Urinary bladder (tissue), 3 donors: ENCODE measurements at regions not wholly inside any gene's neighbourhood (a gene's known extent, or its start where the extent isn't known, plus 50 kb on each side); places are given as distances from the start of the nearest gene placed in this dataset.

Experiments used
- DNase-seq: peaks from one replicate; pipeline ENCODE4 v3.0.0-alpha.2; 2015; ENCODE audit errors: extremely low spot score
- H3K27ac ChIP-seq: one replicate; pipeline ENCODE4 v1.5.1; 2013; ENCODE audit warnings: low read depth, mild to moderate bottlenecking, moderate library complexity
- H3K36me3 ChIP-seq: one replicate; pipeline ENCODE4 v1.6.1; 2013; ENCODE audit warnings: mild to moderate bottlenecking, moderate library complexity; ENCODE audit not compliant: insufficient read depth
- H3K4me1 ChIP-seq: one replicate; pipeline ENCODE4 v1.6.1; 2013; ENCODE audit warnings: mild to moderate bottlenecking, moderate library complexity; ENCODE audit not compliant: insufficient read depth
- H3K4me3 ChIP-seq: one replicate; pipeline ENCODE4 v1.5.1; 2013; ENCODE audit warnings: low read depth, low read length
- WGBS: extraction: QIAGEN DNeasy Blood & Tissue Kit; methylation state at CpG from one replicate; pipeline ENCODE4 v1.1.7; 2013; 5-methylcytosine and 5-hydroxymethylcytosine counted together
- donor health status: healthy with polysubstance abuse.
- donor health status: healthy.

- no peak for DNase-seq
- Histone ChIP-seq H3K4me3 (no peak overlapping the region), H3K27ac (no peak overlapping the region), H3K36me3 (no peaks in the 10 kb centered on the region), H3K4me1 (no peaks in the 10 kb centered on the region)
- WGBS, result 74% methylated on average over 4 of the region's 4 CpGs
Observed at GRCh38 chr2:125679903-125680302, 976.1 kb upstream of the GYPC start.

DNA sequence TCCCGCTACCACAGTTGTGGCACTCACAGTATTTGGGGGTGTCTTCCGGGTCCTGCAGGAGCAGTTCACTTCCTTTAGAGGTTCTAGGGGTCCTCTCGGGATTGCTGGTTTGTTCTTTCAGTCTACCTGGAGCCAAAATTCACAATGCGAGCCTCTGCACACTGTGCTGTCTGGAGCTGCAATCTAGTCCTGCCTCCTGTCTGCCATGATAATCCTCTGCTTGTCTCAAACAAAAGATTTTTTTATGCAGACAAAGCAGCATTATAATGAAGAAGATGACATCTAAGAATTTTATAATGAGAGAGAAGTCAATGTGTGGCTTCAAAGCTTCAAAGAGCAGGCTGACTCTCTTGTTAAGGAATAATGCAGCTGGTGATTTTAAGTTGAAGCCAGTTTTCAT, 975.1 kb upstream of the GYPC start:
- H3K4me3 ChIP-seq, result no peak overlapping the region
- no peak overlapping the region for H3K27ac ChIP-seq
- 91% methylated on average over 4 of the region's 4 CpGs for WGBS
- no peaks in the 10 kb centered on the region for H3K36me3 ChIP-seq
- H3K4me1 ChIP-seq, result no peaks in the 10 kb centered on the region
- DNase-seq, result no peak

DNA sequence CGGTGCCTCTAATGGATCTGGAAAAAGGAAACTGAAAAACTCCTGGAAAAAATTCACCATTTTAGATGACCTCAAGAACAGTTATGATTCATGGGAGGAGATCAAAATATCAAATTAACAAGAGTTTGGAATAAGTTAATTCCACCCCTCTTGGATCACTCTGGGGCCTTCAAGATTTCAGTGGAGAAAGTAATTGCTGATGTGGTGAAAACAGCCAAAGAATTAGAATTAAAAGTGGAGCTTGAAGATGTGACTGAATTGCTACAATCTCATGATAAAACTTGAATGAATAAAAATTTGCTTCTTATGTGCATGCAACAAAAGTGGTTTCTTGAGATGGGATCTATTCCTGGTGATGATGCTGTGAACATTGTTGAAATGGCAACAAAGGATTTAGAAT, 974.4 kb upstream of the GYPC start:
- no peaks in the 10 kb centered on the region for H3K36me3 ChIP-seq
- H3K4me3 ChIP-seq, result no peak overlapping the region
- 86% methylated on average over 1 of the region's 1 CpG for WGBS
- no peaks in the 10 kb centered on the region for H3K4me1 ChIP-seq
- DNase-seq, result no peak
- no peak overlapping the region for H3K27ac ChIP-seq

- 83% methylated on average over 3 of the region's 3 CpGs for WGBS
Observed at GRCh38 chr2:125681976-125682805, 973.8 kb upstream of the GYPC start.

GRCh38 chr2:125684256-125684655, 971.7 kb upstream of the GYPC start:
- WGBS, result 85% methylated on average over 2 of the region's 2 CpGs
- H3K4me1 ChIP-seq, result no peaks in the 10 kb centered on the region
- H3K27ac ChIP-seq, result no peak overlapping the region
- no peaks in the 10 kb centered on the region for H3K36me3 ChIP-seq
- no peak for DNase-seq
- H3K4me3 ChIP-seq, result no peak overlapping the region

More at GRCh38 chr2:125681976-125682805, 973.8 kb upstream of the GYPC start:
- DNase-seq, result no peak
- Histone ChIP-seq H3K4me3 (no peak overlapping the region), H3K27ac (no peak overlapping the region), H3K36me3 (no peaks in the 10 kb centered on the region), H3K4me1 (no peaks in the 10 kb centered on the region)

GRCh38 chr2:125684932-125685331, 971.0 kb upstream of the GYPC start:
- no peak overlapping the region for H3K4me3 ChIP-seq
- DNase-seq, result no peak
- no peaks in the 10 kb centered on the region for H3K36me3 ChIP-seq
- no peak overlapping the region for H3K27ac ChIP-seq
- no peaks in the 10 kb centered on the region for H3K4me1 ChIP-seq
- 85% methylated on average over 2 of the region's 2 CpGs for WGBS

GRCh38 chr2:125696560-125696959, 959.4 kb upstream of the GYPC start:
- Histone ChIP-seq H3K36me3 (no peaks in the 10 kb centered on the region), H3K4me1 (no peaks in the 10 kb centered on the region), H3K27ac (no peak overlapping the region), H3K4me3 (no peak overlapping the region)
- WGBS, result 12% methylated on average over 2 of the region's 2 CpGs
- no peak for DNase-seq

DNA sequence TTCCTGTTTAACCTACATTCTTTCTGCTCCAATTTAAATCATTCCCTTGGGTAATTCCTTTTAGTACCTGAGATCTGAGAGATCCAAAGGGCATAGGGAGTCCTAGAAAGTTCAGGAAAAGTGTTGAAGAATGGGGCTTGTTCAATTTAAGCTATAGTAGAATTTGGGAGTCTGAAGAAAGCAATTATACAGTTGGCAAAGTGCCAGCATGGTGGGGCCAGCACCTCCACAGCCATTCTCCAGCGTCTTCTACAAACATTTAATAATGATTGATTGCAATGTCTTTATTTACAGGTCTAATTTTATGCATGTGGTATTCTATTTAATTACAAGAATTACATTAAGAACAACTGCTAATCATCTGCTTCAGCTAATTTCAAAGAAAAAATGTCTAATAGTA, 957.7 kb upstream of the GYPC start:
- no peak overlapping the region for H3K27ac ChIP-seq
- no peaks in the 10 kb centered on the region for H3K36me3 ChIP-seq
- H3K4me3 ChIP-seq, result no peak overlapping the region
- H3K4me1 ChIP-seq, result no peaks in the 10 kb centered on the region
- WGBS, result 81% methylated on average over 1 of the region's 1 CpG
- DNase-seq, result no peak

- WGBS, result 92% methylated on average over 2 of the region's 2 CpGs
- Histone ChIP-seq H3K27ac (no peak overlapping the region), H3K4me1 (no peaks in the 10 kb centered on the region), H3K4me3 (no peak overlapping the region), H3K36me3 (no peaks in the 10 kb centered on the region)
- no peak for DNase-seq
Observed at GRCh38 chr2:125701070-125701469, 954.9 kb upstream of the GYPC start.

DNA sequence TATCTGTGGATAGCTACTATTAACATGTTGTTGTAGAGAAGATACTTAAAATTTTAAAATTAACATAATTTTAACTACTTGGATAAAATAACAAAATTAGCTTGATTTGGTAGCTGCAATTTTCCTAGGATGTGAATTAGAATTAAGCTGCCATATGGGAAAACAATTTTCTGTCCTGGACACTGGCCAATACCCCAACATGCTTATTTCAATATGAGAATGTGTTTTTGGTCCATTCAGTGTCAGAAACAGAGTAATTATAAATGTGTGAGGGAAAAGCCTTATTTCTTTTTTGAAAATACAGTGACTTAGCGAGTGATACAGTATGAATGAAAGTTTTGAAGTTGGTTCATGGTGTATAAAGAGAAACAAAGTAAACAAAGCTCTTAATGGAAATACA, 948.3 kb upstream of the GYPC start:
- 89% methylated on average over 1 of the region's 1 CpG for WGBS
- DNase-seq, result no peak

DNA sequence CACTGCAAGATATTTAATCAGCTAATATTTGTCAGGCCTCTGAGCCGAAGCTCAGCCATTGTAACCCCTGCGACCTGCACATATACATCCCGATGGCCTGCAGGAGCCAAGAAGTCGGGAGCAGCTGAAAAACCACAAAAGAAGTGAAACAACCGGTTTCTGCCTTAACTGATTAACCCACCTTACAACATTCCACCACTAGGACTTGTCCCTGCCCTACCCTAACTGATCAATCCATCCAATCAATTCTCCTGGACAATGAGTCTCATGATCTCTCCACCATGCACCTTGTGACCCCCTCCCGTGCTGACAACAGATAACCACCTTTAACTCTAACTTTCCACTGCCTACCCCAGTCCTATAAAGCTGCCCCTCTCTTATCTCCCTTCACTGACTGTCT, 945.4 kb upstream of the GYPC start:
- 49% methylated on average over 6 of the region's 6 CpGs for WGBS

More for the DNA sequence above, 948.3 kb upstream of the GYPC start:
- Histone ChIP-seq H3K4me3 (no peak overlapping the region), H3K27ac (no peak overlapping the region), H3K36me3 (no peaks in the 10 kb centered on the region), H3K4me1 (no peaks in the 10 kb centered on the region)

DNA sequence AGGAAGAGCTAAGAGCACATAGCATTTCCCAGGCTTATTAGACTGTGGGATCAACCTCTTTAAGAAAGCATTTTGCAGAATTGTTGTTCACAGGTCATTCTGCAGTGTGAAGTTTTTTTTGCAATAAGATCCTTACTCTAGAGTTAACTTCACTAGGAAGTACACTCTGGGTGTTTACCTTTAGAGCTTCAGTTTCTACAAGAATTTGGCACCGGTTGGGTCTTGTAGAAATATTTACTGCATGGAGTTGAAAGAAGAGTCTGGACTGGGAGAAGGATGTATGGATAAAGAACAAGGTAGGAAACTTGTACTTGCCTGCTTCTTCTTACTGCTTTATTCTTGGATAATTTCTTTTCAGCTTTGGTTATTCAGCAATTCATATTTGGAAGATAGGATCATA, 944.9 kb upstream of the GYPC start:
- peak; percentile 52 for DNase-seq
- H3K4me1 ChIP-seq, result no peaks in the 10 kb centered on the region
- no peak overlapping the region for H3K4me3 ChIP-seq
- no peak overlapping the region for H3K27ac ChIP-seq
- WGBS, result 17% methylated on average over 1 of the region's 1 CpG
- H3K36me3 ChIP-seq, result no peaks in the 10 kb centered on the region

More for the DNA sequence above, 945.4 kb upstream of the GYPC start:
- DNase-seq, result peak; percentile 35
- Histone ChIP-seq H3K4me3 (no peak overlapping the region), H3K27ac (no peak overlapping the region), H3K4me1 (no peaks in the 10 kb centered on the region), H3K36me3 (no peaks in the 10 kb centered on the region)

DNA sequence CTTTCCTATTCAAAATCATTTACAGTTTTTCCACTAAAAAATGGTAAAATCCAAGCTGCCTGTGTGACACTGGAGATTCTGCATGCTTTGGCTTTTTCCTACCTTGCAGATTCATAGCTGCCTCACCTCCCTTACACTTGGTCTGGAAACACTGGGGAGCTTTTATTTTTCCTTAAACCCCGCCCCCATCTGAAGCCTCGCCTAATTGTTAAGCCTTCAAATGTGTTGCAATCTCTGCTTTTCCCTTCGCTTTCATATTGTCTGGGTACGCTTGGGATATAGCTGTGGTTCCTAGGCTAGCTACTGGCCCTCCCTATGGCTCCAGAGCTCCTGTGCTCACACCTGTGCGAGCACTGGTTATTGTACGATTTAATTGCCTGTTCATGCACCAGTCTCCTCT, 942.4 kb upstream of the GYPC start:
- no peaks in the 10 kb centered on the region for H3K36me3 ChIP-seq
- H3K4me3 ChIP-seq, result no peak overlapping the region
- H3K4me1 ChIP-seq, result no peaks in the 10 kb centered on the region
- WGBS, result 93% methylated on average over 6 of the region's 6 CpGs
- no peak for DNase-seq
- H3K27ac ChIP-seq, result no peak overlapping the region

- WGBS, result 90% methylated on average over 14 of the region's 14 CpGs
- no peaks in the 10 kb centered on the region for H3K36me3 ChIP-seq
- no peaks in the 10 kb centered on the region for H3K4me1 ChIP-seq
- DNase-seq, result no peak
- H3K4me3 ChIP-seq, result no peak overlapping the region
- no peak overlapping the region for H3K27ac ChIP-seq
Observed at GRCh38 chr2:125721072-125721721, 934.8 kb upstream of the GYPC start.
